Renal pelvis (tissue), 1 donor: ENCODE measurements at regions not wholly inside any gene's neighbourhood (a gene's known extent, or its start where the extent isn't known, plus 50 kb on each side); places are given as distances from the start of the nearest gene placed in this dataset.
"Not testable (repeated sequence)": the region's sequence is repeated elsewhere in the genome, so short reads cannot be mapped to it uniquely, and the experiment has no call there.

ENCODE experiments used
- DNase-seq: peaks from one replicate; pipeline ENCODE4 v3.0.0-alpha.2; 2013

DNA sequence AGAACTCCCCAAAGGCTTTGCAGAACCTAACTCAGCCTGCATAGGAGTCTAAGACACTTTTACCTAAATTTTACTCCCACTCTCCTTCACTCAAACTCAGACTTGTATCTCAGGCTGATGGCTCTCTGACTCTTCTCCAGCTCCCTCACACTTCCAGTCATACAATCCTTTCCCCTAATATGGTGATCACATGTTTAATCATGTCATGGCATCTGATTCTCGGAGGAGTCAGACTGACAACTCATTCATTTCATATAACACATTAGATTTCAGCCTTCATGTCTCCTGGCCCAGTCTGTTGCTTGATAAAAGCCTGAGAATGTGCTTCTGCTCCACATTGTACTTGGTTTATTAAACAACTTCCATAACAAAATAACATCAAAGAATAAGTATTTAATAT lies 1503.9 kb upstream of the TENM4 start:
- no peak for DNase-seq

DNA sequence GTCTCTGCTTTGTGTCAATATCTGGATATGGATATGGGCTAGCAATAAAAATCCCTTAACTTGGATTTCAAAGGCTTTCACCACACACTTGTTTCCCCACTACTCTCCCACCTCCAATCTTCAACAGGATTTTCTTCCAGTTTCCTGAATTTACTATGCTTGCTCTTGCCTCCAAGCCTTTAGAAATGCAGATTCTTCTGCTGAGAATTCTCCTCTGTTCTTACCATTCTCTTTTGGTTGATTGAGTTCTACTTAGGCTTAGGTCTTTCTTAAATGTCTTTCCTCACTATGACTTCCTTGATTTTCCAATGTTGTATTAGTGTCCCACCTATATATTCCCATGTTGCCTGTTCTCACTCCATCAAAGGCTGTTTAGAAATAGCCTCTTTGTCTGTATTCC lies 1502.4 kb upstream of the TENM4 start:
- DNase-seq: no peak

DNA sequence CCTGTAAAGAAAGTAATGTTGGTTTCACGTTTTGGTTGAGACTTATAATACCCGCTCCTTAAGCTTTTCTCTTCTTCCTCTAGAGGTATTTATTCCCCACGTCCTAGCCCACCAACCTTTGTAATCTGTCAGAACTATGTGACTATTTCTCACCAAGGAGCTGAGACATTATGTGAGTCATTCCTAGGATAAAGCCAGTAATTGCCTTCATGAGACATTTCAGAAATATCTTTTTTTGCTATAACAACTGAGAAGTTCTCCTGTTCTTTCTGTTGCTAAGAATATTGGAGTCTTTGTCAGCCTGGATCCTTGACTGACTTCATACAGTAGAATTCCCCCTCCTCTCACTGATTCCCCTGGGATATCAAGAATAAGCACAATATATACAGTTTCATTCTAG lies 1497.0 kb upstream of the TENM4 start:
- no peak for DNase-seq

DNA sequence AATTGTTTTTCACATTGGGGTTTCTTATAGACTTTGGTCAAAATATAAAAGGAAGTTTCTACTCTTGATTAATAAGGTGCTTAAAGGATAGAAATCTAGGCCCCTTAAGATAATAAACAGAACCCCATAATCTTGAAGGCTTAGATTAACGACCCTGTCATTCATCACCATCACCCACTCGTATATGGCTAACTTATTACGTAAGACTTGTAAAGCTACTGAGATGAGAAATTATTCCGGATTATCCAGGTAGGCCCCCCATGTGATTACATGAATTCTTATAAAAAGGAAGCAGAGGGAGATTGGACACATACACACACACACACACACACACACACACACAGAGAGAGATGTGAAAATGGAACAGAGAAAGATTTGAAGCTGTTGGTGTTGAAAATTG lies 1489.2 kb upstream of the TENM4 start:
- no peak for DNase-seq

DNA sequence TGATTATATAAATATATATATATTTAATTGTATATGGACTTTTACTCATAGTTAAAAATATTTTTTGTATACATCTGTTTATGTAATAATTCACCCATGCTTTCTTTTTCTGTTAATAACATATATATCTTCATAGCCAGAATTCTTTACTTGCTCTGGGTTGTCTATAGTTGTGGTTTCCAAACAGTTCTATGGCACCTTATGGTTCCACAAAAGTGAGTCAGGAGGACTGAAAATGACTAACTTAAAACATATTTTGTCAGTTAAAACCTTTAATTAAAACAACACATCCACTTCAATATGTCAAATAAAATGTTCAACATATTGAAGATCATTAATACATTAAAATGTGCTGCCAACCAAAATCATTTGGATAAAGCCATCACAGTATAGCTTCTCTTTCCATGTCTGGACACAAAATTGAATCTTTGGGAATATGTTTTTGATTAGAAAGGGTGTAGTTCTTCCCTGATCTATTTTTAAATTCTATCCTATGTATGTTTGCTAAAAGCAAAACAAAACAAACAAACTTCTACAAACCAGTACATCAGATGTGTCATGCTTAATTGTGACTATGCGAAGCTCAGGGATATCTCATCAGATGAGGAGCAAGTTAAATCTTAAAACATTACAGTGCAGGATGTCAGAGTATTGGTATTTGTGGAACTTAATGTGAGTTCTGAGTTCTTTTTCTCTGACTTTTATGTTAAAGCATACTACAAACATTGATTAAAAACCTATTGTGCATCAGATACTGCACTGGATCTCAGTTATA lies 1488.4 kb upstream of the TENM4 start:
- no peak for DNase-seq

DNA sequence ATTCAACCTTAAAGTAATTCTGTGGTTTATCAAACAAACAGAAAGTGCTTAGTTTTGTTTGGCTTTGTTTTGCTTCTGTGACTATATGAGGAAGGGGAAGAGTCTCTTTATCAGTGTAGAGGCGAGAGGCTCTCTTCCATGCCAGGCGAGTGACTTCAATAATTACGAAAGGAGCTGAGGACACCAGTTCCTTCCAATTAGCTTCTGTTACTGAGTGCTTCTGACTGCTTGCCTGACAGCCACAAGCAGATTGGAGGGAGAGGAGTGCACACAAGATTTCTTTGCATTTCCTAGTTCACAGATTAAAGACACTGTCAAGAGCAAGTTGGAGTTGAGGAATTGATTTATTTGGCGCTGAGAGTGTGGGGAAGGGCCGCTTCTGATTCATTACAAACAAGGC lies 1484.5 kb upstream of the TENM4 start:
- DNase-seq: no peak

DNA sequence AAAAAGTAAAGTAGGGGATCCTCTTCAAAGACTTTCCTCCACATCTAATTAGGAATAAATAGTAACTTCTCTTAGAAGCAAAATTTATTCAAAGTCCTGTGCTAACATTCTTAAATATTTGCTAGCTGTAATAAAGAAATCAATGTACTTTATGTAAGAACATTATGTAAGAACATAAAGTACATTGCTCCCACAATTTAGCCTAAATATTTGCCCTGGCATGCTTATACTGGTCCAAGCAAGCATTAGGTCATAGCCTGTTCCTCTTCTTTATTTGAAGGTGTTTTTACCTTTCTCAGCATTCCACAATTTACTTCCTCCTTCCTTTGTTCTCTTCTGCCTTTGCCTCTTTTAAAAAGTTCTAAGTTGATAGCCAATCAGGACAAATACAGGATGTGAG lies 1480.5 kb upstream of the TENM4 start:
- not testable (repeated sequence) for DNase-seq

DNA sequence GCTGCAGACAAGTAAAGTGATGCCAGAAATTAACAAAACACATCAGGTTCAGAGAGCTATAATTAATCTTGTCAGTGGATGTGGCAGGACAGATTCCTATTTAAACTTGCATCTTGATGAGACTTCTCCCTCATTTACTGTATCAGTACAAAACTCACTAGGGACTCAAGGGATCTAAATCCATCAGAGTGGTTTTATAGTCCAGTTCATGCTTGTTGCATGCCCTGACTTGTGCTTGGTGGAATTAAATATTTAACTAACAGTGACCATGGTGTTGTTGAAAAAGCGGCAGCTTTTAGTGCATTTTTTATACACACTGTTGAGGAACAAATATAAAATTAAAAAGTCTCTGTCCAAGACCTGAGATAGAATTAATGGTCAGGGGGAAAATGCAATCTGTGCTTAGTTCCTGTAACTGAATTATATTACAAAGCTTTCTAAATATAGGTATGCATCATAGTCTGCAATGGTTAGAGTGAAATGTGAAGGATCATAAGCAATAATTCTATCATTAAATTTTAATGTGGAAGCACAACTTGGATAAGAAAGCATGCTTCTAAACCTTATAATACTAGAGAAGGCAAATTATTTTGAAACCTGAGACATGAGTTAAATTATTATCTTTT lies 1475.5 kb upstream of the TENM4 start:
- DNase-seq: no peak

DNA sequence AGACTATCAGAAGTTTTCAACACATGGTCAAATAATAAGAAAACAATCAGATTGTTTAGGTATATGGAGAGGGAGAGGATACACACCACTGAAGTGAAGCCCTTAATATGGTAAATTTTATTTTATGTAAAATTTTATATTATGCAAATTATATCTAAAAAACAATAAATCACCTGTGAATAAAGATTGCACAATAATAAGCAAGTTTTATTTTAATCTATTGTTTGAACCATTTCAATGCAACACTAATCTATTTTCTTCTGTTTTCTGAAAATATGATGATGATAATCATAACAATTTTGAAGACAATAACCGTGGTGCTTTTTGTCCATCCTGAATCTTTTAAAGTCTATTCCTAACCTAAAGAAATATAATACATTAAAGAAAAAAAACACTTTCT lies 1473.5 kb upstream of the TENM4 start:
- no peak for DNase-seq

DNA sequence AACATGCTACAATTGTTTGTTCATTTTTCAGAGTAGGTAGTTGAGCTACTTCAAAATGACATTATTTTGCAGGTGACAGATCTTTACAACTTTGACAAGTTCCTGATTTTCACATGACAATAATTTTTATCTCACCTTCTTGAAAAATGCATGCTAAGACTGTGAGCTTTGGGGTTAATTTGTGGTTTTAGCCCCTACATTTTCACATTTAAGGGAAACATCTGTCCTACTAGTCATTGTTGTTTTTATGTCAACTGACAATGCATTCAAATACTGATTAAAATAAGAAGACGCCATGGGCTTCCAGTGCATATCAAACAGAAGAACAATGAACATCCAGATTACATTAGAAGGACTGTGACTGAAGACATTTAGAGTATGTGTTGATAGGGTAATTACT lies 1470.8 kb upstream of the TENM4 start:
- DNase-seq: no peak

DNA sequence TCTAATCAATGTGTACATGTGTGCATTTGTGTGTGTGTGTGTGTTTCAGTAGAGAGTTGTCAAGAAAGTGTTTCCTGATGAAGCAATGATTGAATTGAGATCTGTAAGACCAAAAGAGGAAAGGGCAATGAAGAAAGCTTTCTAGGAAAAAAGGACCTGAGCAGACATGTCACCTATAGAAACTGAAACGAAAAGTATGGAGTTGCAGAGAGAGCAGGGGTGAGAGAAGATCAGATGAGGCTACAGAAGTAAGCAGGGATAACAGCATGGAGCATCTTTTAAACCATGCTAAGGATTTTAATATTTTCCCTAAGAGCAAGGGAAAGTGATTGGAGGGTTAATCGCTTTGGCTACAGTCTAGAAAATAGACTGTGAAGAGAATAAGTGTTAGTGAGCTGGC lies 1459.4 kb upstream of the TENM4 start:
- no peak for DNase-seq

DNA sequence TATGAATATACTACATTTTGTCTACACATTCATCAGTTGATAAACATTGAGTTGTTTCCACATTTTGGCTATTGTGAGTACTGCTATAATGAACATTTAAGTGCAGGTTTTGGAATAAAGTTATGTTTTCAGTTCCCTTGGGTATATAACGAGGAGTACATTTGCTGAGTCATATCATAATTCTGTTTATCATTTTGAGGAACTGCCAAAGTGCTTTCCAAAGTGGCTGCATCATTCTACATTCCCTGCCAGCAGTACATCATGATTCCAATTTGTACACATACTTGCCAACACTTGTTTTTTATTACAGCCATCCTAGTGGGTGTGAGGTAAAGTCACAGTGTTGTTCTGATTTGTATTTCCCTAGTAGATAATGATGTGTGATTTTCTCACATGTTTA lies 1458.6 kb upstream of the TENM4 start:
- DNase-seq: no peak

DNA sequence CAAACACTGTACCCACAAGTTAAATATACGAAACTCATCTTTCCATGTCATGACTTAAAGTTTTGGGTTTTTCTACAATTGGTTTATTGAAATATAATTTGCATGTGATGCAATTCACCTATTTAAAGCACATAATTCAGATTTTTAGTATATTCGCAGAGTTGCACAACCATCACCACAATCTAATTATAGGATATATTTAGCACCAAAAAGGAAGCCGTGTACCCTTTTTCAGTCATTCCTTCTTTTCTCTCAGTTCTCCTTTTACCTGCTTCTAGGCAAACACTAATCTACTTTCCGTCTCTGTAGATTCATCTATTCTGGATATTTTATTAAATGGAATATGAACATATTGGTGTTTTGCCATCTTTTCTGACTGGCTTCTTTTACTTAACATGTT lies 1458.1 kb upstream of the TENM4 start:
- DNase-seq: no peak

DNA sequence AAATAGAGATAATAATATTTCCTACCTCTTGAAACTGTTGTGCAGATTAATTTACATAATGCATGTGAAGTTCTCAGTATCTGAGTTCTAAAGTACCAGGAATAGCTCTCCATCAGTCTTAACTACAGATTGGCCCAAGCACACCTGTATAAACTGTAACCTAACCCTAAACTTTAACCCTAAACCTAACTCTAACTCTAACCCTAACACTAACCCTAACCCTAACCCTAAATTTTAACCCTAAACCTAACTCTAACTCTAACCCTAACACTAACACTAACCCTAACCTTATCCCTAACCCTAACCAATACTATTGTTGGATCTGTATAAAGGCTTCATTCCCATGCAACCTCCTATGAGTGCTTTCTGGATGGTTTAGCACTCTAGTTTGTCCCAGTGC lies 1445.9 kb upstream of the TENM4 start:
- DNase-seq: no peak

DNA sequence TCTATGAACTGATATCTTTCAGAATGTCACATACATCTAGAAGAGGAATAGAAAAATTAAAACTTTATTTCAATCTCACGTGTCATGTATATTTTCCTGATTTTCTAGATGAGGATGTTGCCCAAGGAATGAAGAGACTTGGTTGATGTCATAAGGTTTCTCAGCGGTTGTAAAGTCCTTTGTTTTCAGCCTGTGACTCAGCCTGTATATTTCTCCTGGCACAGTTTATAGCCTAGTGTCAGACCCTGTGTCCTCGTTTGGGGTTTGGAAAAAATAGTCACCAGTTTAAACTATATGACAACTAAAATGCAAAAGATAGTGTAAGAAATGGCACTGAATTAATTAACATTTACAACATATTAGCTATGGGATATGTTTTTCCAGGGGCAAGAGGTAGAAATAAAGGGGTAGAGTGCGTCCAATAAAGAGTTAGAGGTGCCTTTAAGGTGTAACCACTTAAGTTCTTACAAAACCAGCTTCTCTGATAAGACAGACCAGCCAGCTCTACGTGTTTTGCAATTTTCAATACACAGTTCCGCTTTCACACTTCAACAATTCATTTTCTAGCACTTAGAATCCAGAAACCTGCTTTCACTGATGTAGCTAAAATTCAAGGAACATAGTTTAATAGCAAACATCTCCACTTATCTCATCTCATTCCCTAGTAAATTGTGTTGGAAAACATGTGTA lies 1432.6 kb upstream of the TENM4 start:
- DNase-seq: no peak

DNA sequence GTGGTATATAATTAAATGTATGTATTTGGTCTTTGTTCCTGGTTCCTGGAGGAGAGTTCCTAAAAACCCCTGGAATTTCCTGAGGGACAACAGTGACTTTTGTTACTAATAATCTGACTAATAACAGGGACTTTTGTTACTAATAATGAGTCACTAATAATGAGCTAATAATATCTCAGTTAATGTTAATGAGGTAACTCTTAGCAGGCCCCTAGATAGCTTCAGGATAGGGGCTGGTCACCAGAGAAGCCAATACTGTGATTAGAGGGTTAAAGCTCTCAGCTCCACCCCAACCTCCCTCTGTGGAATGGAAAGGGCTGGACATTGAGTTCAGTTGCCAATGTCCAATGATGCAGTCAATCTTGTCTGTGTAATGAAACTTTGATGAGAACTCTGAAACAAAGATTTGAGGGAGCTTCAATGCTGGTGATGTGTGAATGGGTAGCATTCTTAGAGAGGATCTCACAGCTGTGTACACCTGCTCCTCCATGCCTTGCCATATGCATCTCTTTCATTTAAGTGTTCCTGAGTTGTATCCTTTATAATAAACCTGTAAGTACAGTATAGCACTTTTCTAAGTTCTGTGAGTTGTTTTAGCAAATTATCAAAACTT lies 1431.4 kb upstream of the TENM4 start:
- no peak for DNase-seq

DNA sequence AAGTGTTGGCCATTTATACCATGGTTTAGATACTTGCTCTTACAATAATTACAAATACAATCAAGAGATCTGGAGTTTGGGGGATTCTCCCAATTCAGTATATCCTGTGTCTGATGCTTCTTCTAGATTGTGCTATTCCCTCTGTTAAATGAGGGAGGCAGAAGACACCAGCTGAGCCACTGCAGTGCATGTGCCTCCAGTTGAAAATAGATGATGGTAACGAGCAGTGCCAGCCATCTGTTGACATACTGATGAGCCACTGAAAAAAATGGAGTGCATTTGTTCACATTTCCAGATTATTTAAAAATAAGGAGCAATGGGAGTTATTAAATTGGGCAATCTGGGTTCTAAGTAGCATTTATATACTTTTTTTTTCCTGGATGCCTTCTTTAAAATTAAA lies 1428.0 kb upstream of the TENM4 start:
- no peak for DNase-seq

DNA sequence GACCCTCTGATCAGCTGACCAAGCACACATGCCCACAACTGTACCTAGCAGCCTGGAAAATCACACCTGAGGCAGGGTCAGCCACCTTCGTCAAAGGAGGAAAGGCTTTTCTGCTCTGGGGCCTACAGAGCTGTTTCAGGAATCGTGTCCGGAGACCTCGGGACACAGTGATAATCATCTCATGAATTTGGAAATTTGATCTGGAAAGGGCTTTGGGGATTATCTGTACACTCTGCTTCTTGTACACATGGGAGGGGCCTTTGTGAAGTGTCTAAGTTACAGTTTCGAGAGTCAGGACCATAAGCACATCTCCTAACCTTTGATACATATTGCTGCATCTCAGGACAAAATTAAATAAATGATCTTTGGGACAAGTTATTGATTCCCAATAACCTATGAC lies 1421.2 kb upstream of the TENM4 start:
- DNase-seq: no peak

DNA sequence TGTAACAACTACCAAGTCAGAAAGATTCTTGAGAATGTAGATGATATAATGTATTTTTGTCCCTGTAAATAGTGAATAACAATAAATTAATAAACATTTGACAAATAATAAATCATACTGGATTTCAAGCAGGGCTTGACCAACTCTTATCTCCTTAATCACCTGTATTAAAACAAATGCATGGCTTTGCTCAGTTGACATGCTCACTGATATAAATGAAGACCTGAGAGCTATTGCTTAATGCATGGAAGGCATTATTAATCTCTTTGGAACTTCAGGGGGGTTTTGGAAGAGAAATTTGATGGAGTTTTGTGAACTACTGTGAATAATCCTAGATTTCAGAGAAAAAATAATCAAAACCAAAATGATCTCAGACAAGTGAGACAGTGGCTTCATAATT lies 1420.4 kb upstream of the TENM4 start:
- DNase-seq: no peak

DNA sequence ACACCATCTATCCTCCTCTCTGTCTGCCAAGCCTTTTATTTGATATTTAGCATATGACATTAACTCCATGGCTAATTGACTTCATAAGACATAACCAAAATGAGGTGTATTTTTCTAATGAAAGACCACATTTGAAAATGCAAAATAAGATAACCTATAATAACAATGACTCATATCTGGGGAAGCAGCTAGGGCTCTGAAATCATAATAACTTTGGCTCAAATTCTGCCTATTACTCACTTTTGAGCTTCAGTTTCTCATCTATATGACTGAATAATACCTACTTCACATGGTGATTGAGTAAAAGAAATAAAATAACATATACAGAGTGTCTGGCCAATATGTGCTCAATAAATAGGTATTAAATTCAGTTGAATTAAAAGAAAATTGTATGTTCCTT lies 1419.8 kb upstream of the TENM4 start:
- DNase-seq: no peak

DNA sequence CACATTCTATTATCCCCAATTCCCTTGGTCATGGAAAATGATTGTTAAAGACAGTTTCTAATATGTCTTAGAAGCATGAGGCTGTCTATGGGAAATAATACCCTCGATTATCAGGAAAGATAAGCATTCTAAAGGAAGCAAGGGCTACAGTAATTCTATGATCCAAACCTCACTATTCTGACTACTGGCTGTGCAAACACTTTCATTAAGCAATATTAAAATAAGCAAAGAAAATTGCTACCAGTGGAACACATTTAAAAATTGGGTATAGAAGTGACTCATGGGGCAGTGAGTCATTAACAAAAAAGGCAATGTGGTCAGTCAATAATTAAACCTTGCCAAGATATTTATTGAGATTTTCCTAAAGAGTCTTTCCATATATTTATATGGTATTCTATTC lies 1415.2 kb upstream of the TENM4 start:
- no peak for DNase-seq

DNA sequence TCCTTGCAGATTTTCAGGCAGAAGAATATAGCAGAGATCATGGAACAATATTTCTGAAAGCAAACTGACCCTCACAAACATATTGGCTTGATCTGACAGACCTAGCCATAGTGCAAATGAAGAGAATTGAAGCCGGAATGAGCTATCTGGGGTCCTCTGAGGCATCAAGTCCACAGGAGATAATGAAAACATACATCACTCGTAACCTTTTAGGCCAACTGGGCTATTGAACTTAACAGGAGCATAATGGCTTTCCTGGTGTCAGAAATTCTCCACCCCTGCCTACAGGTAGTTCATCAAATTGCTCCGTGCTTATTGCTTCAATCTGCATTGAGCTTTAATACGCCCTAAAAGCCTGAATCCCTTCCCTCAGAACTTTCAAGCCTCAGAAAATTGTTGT lies 1414.6 kb upstream of the TENM4 start:
- DNase-seq: no peak

DNA sequence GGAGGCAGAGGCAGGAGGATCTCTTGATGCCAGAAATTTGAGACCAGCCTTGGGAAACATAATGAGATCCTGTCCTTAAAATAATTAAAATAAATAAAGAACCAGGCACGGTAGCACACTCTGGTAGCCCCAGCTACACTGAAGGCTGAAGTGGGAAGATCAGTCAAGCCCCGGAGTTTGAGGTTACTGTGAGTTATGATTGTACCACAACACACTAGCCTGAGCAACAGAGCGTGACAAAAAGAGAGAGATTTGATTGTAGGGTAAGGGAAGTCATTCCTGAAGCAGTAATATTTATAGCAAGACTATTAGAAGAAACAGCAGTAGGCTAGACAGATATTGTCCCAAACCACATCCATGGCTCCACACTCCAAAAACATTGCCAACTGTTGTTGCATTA lies 1408.4 kb upstream of the TENM4 start:
- DNase-seq: no peak
